HEK293 (cell line): ENCODE measurements at regions not wholly inside any gene's neighbourhood (a gene's known extent, or its start where the extent isn't known, plus 50 kb on each side); places are given as distances from the start of the nearest gene placed in this dataset.
A peak's percentile ranks its signal among the peaks of the same experiment; 100 is the strongest.

Experiments
- CTCF ChIA-PET: fragments of 350-600 bp; formaldehyde crosslinking; extraction: SDS; loops from one replicate; lab custom pipeline; 2021; ENCODE audit warnings: antibody characterized with exemption; lab: Yijun Ruan, JAX
- POLR2A ChIA-PET: fragments of 300-600 bp; formaldehyde crosslinking; extraction: SDS; loops from one replicate; lab custom pipeline; 2020; ENCODE audit warnings: antibody characterized with exemption, inconsistent platforms; lab: Yijun Ruan, JAX
- H3K27ac ChIP-seq: fragments of 200-500 bp; sonication (Bioruptor generic); 2 replicates; pipeline ENCODE4 v1.5.1; 2014; ENCODE audit warnings: low read depth, low read length, control low read depth, inconsistent platforms; ENCODE audit errors: extremely low read depth
- H3K36me3 ChIP-seq, 2 experiments: fragments of 200-500 bp in 1 of 2; sonication (Bioruptor generic) in 1 of 2; 1 replicate in 1 of 2; 2 replicates in 1 of 2; pipeline ENCODE4 v1.5.1; 2014 to 2017; ENCODE audit warnings: inconsistent platforms in 2 of 2, low read length in 2 of 2; ENCODE audit not compliant: control insufficient read depth in 2 of 2, insufficient read depth in 1 of 2
- H3K4me1 ChIP-seq: fragments of 200-500 bp; sonication (Bioruptor generic); 2 replicates; pipeline ENCODE4 v1.5.1; 2014; ENCODE audit warnings: mild to moderate bottlenecking, low read length, inconsistent platforms; ENCODE audit not compliant: control insufficient read depth, insufficient read depth
- H3K4me3 ChIP-seq: 2 replicates; pipeline ENCODE4 v1.5.1; 2011; ENCODE audit warnings: low read depth, mild to moderate bottlenecking, control low read depth, low read length, moderate library complexity
- H3K9me3 ChIP-seq: fragments of 200-500 bp; sonication (Bioruptor generic); 2 replicates; pipeline ENCODE4 v1.5.1; 2014; ENCODE audit warnings: low read depth, low read length, inconsistent platforms; ENCODE audit not compliant: control insufficient read depth, insufficient read depth
- BCL11A ChIP-seq: fragments of 450-650 bp; formaldehyde crosslinking; IDR thresholded peaks from 2 replicates; pipeline ENCODE4 v1.5.1; 2016; ENCODE audit warnings: low read depth, missing biosample characterization, missing genetic modification characterization
- CTCF ChIP-seq: fragments of 450-650 bp; formaldehyde crosslinking; IDR thresholded peaks from 2 replicates; pipeline ENCODE4 v1.5.1; 2016; ENCODE audit warnings: missing biosample characterization, missing genetic modification characterization
- GLIS1 ChIP-seq: fragments of 450-650 bp; formaldehyde crosslinking; IDR thresholded peaks from 2 replicates; pipeline ENCODE4 v1.5.1; 2016; ENCODE audit warnings: missing biosample characterization, missing genetic modification characterization
- KLF7 ChIP-seq: fragments of 450-650 bp; formaldehyde crosslinking; IDR thresholded peaks from 2 replicates; pipeline ENCODE4 v1.5.1; 2016; ENCODE audit warnings: missing biosample characterization, missing genetic modification characterization, borderline replicate concordance
- YY1 ChIP-seq: fragments of 450-650 bp; formaldehyde crosslinking; IDR thresholded peaks from 2 replicates; pipeline ENCODE4 v1.5.1; 2018; ENCODE audit warnings: missing biosample characterization, missing genetic modification characterization
- ZNF146 ChIP-seq: fragments of 450-650 bp; formaldehyde crosslinking; IDR thresholded peaks from 2 replicates; pipeline ENCODE4 v1.5.1; 2016; ENCODE audit warnings: missing biosample characterization, missing genetic modification characterization
- ZNF266 ChIP-seq: fragments of 450-650 bp; formaldehyde crosslinking; IDR thresholded peaks from 2 replicates; pipeline ENCODE4 v1.5.1; 2016; ENCODE audit warnings: missing biosample characterization, missing genetic modification characterization, low read depth
- ZNF404 ChIP-seq: fragments of 450-650 bp; formaldehyde crosslinking; IDR thresholded peaks from 2 replicates; pipeline ENCODE4 v1.5.1; 2017; ENCODE audit warnings: missing biosample characterization, missing genetic modification characterization
- ZNF426 ChIP-seq: fragments of 450-650 bp; formaldehyde crosslinking; IDR thresholded peaks from 2 replicates; pipeline ENCODE4 v1.5.1; 2017; ENCODE audit warnings: missing biosample characterization, missing genetic modification characterization, mild to moderate bottlenecking, inconsistent platforms, moderate library complexity
- ZNF580 ChIP-seq: fragments of 450-650 bp; formaldehyde crosslinking; IDR thresholded peaks from 2 replicates; pipeline ENCODE4 v1.5.1; 2016; ENCODE audit warnings: missing biosample characterization, missing genetic modification characterization
- ZNF654 ChIP-seq: fragments of 450-650 bp; formaldehyde crosslinking; IDR thresholded peaks from 2 replicates; pipeline ENCODE4 v1.5.1; 2016; ENCODE audit warnings: low read depth, missing biosample characterization, missing genetic modification characterization
- ZNF792 ChIP-seq: fragments of 450-650 bp; formaldehyde crosslinking; IDR thresholded peaks from 2 replicates; pipeline ENCODE4 v1.5.1; 2016; ENCODE audit warnings: missing biosample characterization, missing genetic modification characterization
- TF ChIP-seq, protein P1 (sequence below): IDR thresholded peaks from 2 replicates; pipeline ENCODE4 v1.6.1; 2011; ENCODE audit warnings: mild to moderate bottlenecking, low read depth, low read length, borderline replicate concordance
- TF ChIP-seq, protein P2 (sequence below): fragments of 450-650 bp; formaldehyde crosslinking; IDR thresholded peaks from 2 replicates; pipeline ENCODE4 v1.5.1; 2017; ENCODE audit warnings: missing biosample characterization, missing genetic modification characterization
- TF ChIP-seq, protein P3 (sequence below): sonication (generic); formaldehyde crosslinking; IDR thresholded peaks from 2 replicates; pipeline ENCODE4 v1.8.1; 2022; ENCODE audit warnings: mild to moderate bottlenecking, moderate library complexity, missing genetic modification reagents

GRCh38 chrX:15931362-15931761, 76.7 kb upstream of the AP1S2 start:
- Histone ChIP-seq H3K9me3 (no peaks in the 10 kb centered on the region), H3K4me1 (0 out of 2 replicates have a peak, but pooled peaks cover 2% of the 10 kb centered on the region), H3K27ac (no peak overlapping the region), H3K4me3 (no peak overlapping the region), H3K36me3 (no peaks in the 10 kb centered on the region)
- ChIA-PET POLR2A (no interaction called here), CTCF (interaction anchor here (0.7 to 2.0 kb wide), 5 partner anchors 13 to 50 kb away, joined by 3 to 10 read pairs (median 4); no protein-coding TSS in a partner anchor)
- no peak for TF ChIP-seq ZNF404
- TF ChIP-seq, protein P1, sequence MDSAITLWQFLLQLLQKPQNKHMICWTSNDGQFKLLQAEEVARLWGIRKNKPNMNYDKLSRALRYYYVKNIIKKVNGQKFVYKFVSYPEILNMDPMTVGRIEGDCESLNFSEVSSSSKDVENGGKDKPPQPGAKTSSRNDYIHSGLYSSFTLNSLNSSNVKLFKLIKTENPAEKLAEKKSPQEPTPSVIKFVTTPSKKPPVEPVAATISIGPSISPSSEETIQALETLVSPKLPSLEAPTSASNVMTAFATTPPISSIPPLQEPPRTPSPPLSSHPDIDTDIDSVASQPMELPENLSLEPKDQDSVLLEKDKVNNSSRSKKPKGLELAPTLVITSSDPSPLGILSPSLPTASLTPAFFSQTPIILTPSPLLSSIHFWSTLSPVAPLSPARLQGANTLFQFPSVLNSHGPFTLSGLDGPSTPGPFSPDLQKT: no peak
- no peak for TF ChIP-seq ZNF580 (tag by site-specific recombination)
- TF ChIP-seq BCL11A (tag by site-specific recombination): no peak
- TF ChIP-seq KLF7: no peak

DNA sequence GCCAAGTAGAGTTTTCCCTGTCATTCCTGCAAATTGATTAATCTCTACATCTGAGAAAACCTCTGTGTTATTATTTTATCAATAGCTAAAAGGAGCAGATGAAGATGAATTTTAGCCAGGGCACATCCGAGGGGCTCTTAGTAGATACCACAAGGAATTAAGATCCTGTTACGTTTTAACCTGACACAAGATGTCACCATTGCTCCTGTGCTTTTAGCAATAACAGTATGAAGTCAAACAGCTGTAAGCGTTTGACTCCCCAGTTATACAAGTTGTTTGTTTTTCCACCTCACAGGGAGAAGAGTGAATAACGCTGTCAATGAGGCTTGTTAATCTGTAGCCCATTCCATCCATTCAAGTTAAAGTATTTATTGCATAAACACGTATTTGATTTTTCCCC, 76.0 kb upstream of the AP1S2 start:
- no peak for TF ChIP-seq ZNF580 (tag by site-specific recombination)
- no peak for TF ChIP-seq ZNF426 (tag by site-specific recombination)
- TF ChIP-seq, protein P2, sequence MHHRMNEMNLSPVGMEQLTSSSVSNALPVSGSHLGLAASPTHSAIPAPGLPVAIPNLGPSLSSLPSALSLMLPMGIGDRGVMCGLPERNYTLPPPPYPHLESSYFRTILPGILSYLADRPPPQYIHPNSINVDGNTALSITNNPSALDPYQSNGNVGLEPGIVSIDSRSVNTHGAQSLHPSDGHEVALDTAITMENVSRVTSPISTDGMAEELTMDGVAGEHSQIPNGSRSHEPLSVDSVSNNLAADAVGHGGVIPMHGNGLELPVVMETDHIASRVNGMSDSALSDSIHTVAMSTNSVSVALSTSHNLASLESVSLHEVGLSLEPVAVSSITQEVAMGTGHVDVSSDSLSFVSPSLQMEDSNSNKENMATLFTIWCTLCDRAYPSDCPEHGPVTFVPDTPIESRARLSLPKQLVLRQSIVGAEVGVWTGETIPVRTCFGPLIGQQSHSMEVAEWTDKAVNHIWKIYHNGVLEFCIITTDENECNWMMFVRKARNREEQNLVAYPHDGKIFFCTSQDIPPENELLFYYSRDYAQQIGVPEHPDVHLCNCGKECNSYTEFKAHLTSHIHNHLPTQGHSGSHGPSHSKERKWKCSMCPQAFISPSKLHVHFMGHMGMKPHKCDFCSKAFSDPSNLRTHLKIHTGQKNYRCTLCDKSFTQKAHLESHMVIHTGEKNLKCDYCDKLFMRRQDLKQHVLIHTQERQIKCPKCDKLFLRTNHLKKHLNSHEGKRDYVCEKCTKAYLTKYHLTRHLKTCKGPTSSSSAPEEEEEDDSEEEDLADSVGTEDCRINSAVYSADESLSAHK (tag by site-specific recombination): no peak
- TF ChIP-seq CTCF (tag by site-specific recombination): peak; percentile 31; the same call in 1 of the 2 replicates
- TF ChIP-seq GLIS1 (tag by site-specific recombination): peak; percentile 42; the same call in 1 of the 2 replicates
- TF ChIP-seq ZNF146 (tag by site-specific recombination): no peak
- TF ChIP-seq, protein P3, sequence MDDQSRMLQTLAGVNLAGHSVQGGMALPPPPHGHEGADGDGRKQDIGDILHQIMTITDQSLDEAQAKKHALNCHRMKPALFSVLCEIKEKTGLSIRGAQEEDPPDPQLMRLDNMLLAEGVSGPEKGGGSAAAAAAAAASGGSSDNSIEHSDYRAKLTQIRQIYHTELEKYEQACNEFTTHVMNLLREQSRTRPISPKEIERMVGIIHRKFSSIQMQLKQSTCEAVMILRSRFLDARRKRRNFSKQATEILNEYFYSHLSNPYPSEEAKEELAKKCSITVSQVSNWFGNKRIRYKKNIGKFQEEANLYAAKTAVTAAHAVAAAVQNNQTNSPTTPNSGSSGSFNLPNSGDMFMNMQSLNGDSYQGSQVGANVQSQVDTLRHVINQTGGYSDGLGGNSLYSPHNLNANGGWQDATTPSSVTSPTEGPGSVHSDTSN (CRISPR knock-in tag): no peak
- no peak for TF ChIP-seq ZNF266 (tag by site-specific recombination)
- TF ChIP-seq YY1 (tag by site-specific recombination): no peak
- no peak for TF ChIP-seq ZNF792 (tag by site-specific recombination)
- TF ChIP-seq ZNF654: peak; percentile 21; the same call in 1 of the 2 replicates
- Histone ChIP-seq H3K27ac (no peak overlapping the region), H3K4me1 (0 out of 2 replicates have a peak, but pooled peaks cover 2% of the 10 kb centered on the region), H3K9me3 (no peaks in the 10 kb centered on the region), H3K36me3 (no peaks in the 10 kb centered on the region), H3K4me3 (no peak overlapping the region)
- ChIA-PET POLR2A (no interaction called here), CTCF (interaction anchor here (0.7 to 2.0 kb wide), 13 partner anchors 9 to 617 kb away, joined by 3 to 10 read pairs (median 4); no protein-coding TSS in a partner anchor)
